HG02885 (cell line): ENCODE measurements at regions not wholly inside any gene's neighbourhood (a gene's known extent, or its start where the extent isn't known, plus 50 kb on each side); places are given as distances from the start of the nearest gene placed in this dataset.
"Not testable (repeated sequence)": the region's sequence is repeated elsewhere in the genome, so short reads cannot be mapped to it uniquely, and the experiment has no call there.

Experiments used
- ATAC-seq: cut with Tn5 transposase; IDR thresholded peaks from one replicate; pipeline ENCODE4 v1.9.1; 2021; ENCODE audit warnings: mild to moderate bottlenecking; ENCODE audit not compliant: unreplicated experiment, poor library complexity

- ATAC-seq = no peak
Measured at GRCh38 chr7:4519819-4520520, 162.1 kb upstream of the FOXK1 start.

- ATAC-seq = no peak
Measured at GRCh38 chr7:4523219-4523618, 158.9 kb upstream of the FOXK1 start.

- no peak for ATAC-seq
Measured at GRCh38 chr7:4523873-4524272, 158.2 kb upstream of the FOXK1 start.

- ATAC-seq = no peak
Measured at GRCh38 chr7:4525884-4526283, 156.2 kb upstream of the FOXK1 start.

GRCh38 chr7:4527988-4528636 is 154.0 kb upstream of the FOXK1 start:
- ATAC-seq = no peak

- ATAC-seq = no peak
Measured at GRCh38 chr7:4531236-4531635, 150.9 kb upstream of the FOXK1 start.

- ATAC-seq = not testable (repeated sequence)
Measured at GRCh38 chr7:4533339-4533738, 148.8 kb upstream of the FOXK1 start.

GRCh38 chr7:4549681-4550080 is 132.4 kb upstream of the FOXK1 start:
- no peak for ATAC-seq

- no peak for ATAC-seq
Measured at GRCh38 chr7:4550117-4550516, 132.0 kb upstream of the FOXK1 start.

- ATAC-seq = no peak
Measured at GRCh38 chr7:4552985-4553384, 129.1 kb upstream of the FOXK1 start.

GRCh38 chr7:4556868-4557793 is 125.0 kb upstream of the FOXK1 start:
- no peak for ATAC-seq

GRCh38 chr7:4561795-4562194 is 120.3 kb upstream of the FOXK1 start:
- no peak for ATAC-seq

- no peak for ATAC-seq
Measured at GRCh38 chr7:4566714-4567113, 115.4 kb upstream of the FOXK1 start.

GRCh38 chr7:4574851-4575250 is 107.2 kb upstream of the FOXK1 start:
- no peak for ATAC-seq

GRCh38 chr7:4575254-4575653 is 106.8 kb upstream of the FOXK1 start:
- no peak for ATAC-seq

GRCh38 chr7:4602905-4603842 is 78.9 kb upstream of the FOXK1 start:
- ATAC-seq = no peak

GRCh38 chr7:4603843-4604231 is 78.3 kb upstream of the FOXK1 start:
- no peak for ATAC-seq

GRCh38 chr7:4604456-4604940 is 77.6 kb upstream of the FOXK1 start:
- no peak for ATAC-seq

- no peak for ATAC-seq
Measured at GRCh38 chr7:4606797-4607196, 75.3 kb upstream of the FOXK1 start.

GRCh38 chr7:4607311-4607729 is 74.8 kb upstream of the FOXK1 start:
- no peak for ATAC-seq
